Activated naive CD8-positive, alpha-beta T cell treated with anti-CD3 and anti-CD28 coated beads, Interleukin-2, amount 50 U/mL, for 16 hours (primary cell): ENCODE measurements at regions not wholly inside any gene's neighbourhood (a gene's known extent, or its start where the extent isn't known, plus 50 kb on each side); places are given as distances from the start of the nearest gene placed in this dataset.

Source experiments
- DNase-seq: peaks from one replicate; pipeline ENCODE4 v3.0.0-alpha.2; 2020; ENCODE audit warnings: low read depth, low spot score

GRCh38 chr2:134167015-134167414 lies 86.9 kb upstream of the MGAT5 start:
- no peak for DNase-seq

DNA sequence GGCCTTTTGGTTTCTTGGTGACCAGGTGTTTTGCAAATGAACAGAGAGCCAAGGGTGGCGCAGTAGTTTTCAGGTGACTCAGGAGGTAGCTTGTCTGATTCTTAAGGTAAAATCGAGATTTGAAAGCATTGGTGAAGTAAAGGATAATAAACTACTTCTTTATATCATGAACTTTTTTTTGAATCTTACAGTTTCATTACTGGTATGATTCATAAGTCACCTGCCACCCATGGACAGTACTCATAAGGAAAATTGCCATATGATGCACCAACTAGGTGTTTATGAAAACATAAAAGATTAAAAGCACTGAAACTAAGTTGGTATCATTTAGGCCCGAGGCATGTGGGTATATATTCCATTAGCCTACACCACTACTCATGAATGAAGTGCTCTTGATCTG lies 84.1 kb upstream of the MGAT5 start:
- DNase-seq = no peak

GRCh38 chr2:134170294-134170693 lies 83.6 kb upstream of the MGAT5 start:
- DNase-seq = no peak

DNA sequence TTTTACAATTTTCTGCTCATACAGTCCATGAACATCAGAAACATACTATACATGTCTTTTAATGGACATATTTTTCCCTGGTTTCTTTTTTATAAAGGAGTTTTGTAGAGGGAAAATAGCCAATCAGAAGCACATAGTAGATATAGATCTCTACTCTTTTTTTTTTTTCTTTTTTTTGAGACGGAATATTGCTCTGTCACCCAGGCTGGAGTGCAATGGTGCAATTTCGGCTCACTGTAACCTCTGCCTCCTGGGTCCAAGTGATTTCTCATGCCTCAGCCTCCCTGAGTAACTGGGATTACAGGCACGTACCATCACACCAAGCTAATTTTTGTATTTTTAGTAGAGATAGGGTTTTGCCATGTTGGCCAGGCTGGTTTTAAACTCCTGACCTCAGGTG lies 83.2 kb upstream of the MGAT5 start:
- DNase-seq = no peak

DNA sequence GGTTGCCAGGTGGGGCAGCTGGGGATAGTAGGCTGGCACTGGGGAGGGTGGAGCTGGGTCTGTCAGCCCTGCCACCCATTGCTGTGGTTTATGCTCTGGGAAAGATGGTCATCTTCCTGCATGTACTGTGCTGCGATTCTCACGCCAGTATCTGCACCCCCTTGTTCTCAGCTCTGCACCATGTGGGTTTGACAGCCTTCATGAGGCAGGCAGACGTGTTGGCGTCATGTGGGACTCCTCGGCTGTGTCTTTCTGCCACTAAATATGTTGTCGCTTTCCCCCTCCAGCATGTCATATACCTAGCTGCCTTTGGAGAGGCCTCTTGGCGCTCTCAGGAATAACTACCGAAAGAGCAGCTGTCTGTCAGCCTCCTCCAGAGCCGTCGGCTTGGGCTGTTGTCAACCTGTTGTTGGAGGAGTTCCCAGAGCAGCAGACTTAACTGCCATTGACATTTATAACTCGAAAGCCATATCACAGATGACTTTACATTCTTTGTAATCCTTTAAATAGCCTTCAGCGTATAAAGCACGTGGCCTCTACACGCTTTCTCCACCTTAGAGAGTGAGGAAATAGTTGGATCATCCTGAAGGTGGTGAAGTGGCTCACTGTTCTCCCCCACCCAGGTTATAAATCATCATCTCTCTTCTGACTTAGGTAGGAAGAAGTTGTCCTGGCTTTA lies 80.4 kb upstream of the MGAT5 start:
- no peak for DNase-seq

DNA sequence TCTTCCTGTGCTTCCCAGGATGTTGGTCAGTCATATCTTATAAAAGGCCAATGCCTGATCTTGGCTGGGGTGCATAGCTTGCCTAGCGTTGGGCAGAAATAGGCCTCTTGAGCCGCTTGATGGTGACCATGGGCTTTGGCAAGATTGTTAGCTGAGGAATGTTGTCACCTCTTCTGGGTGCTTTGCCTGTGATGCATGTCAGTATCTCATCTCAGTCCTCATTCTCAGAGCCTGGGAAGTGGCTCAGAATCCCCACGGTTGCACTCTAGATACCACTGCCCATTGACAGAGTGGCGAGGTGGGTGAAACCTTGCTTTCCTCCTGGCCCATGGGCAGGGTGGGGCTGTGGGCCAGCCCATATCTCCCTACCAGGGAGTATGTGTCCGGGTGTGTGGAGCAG lies 79.2 kb upstream of the MGAT5 start:
- no peak for DNase-seq

DNA sequence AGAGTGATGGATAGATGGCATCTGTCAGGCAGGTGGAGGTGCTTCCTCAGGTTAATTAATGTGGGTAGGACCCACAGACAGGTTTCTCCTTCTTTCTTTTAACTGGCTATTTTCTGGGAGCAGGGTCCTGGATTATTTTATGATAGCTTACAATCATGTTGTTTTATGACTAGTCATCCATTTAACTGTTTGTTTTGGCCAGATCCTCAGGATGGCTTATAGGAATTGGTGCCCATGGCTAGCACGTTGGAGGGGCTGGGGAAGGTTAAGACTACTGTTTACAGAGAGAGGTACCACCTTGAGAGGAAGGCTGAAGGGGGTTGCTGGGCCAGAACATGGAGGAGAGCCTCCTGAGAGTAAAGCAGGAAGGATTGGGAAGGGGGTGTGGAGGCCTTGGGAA lies 78.0 kb upstream of the MGAT5 start:
- DNase-seq = no peak

DNA sequence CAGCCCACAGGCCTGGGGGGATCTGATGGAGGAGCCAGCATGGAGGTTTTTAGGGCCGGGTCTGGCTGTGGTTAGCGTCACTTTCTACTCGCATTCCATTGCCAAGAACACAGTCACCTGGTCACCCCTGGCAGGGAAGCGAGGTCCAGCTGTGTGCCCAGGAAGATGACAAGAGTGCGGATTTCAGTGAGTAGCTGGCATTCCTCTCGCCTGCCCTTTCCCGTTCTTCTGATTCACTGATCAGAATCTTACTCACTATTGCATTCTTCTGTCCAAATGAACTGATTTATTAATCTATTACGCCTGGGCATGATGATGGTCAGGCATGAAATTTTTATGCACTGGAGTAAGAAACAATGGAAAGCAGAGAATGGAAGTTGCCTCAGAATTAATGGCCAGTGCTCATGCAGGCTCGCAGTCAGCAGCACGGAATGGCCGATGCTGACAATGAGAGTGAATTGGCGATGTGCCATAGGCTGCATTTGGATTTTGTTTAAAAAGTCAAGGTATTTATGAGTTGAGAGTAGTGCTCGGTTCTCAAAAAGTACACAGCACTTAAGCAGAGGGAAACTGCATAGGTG lies 76.4 kb upstream of the MGAT5 start:
- no peak for DNase-seq

DNA sequence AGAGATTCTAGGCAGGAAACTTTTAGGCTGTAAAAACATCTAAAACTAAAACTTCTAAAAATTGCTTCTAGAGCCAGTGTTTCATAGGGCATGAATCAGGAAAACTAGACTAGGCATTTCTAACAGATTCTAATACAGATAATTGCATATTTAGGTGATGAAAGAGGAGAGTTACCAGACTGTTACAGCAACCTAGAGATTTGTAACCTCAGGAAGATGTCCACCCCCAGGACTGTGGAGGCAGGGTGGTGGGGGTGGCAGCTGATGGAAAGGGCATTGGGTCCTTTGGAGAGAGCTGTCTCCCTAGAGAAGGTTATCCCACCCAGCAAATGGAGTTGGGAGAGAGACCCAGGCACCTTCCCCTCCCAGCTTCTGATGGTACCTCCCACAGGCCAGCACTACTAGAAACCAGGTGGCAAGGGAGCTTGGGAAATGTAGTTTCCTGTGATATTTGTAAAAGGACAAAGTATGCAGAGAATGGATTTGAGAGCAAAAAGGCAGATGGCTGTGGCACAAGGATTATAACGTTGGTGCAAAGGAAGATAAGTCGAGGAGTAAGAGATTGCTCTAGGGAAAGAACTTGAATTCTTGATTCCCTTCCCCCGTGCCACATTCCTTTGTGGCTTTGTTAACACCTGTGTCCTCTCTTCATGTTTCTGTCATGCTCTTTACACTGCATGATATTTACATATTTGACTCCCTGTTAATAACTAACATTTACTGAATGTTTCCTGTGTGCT lies 75.6 kb upstream of the MGAT5 start:
- DNase-seq = no peak

- DNase-seq = no peak
Measured at GRCh38 chr2:134181219-134181618, 72.7 kb upstream of the MGAT5 start.

- no peak for DNase-seq
Measured at GRCh38 chr2:134183679-134184078, 70.2 kb upstream of the MGAT5 start.

- DNase-seq = no peak
Measured at GRCh38 chr2:134185639-134186038, 68.2 kb upstream of the MGAT5 start.

DNA sequence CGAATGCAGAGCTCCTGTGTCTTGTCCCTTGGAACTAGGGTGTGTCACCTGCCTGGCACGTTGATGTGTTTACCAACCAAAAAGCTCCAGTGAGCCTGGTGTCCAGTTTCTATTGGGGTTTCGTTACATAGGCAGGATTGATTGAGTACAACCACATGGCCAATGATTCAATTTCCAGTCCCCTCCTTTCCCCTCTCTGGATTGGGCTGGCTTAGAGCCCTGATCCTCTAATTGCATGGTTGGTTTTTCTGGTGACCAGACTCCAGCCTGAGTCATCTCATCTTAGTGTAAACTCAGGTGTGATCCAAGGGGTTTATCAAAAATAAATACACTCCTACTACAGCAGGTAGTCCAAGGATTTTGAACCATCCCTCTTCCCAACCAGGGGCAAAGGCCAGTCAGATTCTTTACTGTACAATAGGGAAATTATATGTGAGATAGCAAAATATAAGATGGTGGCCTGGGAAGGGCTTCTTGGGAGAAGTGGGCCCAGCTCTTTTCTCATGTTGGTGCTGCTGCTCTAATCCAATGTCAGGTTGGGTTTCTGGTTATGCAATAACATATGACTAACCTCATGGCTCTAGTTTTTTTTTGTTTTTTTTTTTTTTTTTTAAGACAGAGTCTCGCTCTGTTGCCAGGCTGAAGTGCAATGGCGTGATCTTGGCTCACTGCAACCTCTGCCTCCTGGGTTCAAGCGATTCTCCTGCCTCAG lies 64.7 kb upstream of the MGAT5 start:
- DNase-seq = no peak

DNA sequence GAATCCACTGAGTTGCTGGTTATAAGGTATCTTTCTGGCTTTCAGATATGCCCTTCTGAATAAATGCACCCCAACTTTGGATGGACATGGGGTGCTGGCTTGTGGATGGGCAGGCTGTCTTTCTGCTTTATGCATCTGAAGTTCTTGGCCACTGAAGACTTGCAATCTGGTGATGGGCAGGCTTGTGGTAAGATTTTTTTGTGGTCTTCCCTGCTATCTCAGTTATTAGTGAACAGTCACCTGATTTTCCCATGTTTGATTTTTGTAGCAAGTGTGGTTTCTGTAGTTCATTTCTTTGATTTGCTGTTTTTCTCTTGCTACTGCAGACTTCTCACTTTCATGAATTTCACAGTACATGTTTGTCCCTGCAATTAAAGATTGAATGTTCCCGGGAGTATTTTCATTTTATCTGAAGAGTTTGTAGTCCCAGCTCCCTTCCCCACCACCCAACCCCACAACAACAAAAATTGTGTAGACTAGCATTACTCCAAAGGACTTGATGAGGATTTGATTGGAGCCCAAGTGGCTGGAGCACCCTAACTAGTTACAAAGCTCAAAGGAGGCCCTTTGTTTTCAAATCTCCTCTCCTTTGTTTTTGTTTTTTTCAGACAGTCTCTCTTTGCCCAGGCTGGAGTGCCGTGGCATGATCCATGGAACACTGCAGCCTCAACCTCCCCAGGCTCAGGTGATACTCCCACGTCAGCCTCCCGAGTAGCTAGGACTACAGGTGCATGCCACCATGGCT lies 63.6 kb upstream of the MGAT5 start:
- no peak for DNase-seq

DNA sequence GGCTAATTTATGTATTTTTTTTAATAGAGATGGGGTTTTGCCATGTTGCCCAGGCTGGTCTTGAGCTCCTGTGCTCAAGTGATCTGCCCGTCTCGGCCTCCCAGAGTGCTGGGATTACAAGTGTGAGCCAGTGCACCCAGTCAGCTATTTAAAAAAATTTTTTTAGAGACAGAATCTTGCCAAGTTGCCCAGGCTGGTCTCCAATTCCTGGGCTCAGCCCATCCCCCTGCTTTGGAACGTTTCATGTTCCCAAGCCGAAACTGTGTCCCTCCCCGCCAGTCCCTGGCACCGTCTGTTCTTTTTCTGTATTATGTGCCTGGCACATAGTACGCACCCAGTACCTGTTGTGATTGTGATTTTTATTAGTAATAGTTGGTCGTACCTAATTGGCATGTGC lies 63.1 kb upstream of the MGAT5 start:
- no peak for DNase-seq

GRCh38 chr2:134191835-134192234 lies 62.0 kb upstream of the MGAT5 start:
- DNase-seq = no peak

DNA sequence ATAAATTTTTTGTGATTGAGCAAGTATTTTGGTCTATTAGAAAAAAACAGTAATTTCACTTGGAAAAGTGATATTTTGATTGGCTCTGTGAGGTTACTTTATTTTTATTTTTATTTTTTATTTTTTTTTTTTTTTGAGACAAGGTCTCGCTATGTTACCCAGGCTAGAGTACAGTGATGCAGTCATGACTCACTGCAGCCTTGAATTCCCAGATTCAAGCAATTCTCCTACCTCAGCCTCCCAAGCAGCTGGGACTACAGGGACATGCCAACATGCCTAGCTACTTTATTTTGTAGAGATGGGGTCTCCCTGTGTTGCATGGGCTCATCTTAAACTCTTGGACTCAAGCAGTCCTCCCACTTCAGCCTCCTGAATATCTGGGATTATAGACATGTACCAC lies 60.9 kb upstream of the MGAT5 start:
- DNase-seq = no peak

DNA sequence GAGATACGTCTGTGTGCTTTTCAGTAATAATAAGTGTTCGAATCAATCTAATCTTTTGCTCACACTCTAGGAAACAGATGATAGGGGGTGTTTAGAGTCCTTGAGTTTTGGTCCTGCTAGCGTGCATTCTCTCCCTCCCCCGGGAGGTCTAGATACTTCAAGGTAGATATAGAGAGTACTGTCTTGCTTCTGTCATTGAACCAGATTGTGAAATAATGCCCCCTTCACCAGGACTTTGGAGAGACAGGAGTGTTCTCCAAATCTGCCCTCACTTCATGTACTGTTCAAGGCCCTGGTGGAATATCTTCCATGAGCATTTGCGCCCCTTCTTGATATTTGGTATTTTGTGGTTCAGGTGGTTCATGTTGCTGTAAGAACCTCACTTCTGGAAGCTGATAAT lies 59.4 kb upstream of the MGAT5 start:
- no peak for DNase-seq

DNA sequence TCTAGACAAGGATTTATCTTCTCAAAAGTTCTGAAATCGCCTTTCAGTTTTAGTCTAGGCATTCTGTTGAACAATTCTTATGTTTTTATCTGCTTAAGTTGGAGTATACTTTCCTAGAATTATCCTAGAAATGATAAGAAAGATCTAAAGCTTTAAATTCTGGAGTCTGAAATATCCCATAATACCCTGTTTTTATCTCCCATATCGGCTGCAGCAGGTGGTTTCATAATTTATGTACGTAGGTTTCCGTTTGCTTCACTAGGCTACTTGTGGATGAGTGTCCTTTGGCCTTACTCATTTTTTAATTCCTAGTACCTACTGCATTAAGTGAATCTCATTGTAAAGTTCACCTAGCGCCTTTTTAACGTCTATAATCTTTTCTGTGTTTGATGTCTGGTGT lies 58.5 kb upstream of the MGAT5 start:
- no peak for DNase-seq

DNA sequence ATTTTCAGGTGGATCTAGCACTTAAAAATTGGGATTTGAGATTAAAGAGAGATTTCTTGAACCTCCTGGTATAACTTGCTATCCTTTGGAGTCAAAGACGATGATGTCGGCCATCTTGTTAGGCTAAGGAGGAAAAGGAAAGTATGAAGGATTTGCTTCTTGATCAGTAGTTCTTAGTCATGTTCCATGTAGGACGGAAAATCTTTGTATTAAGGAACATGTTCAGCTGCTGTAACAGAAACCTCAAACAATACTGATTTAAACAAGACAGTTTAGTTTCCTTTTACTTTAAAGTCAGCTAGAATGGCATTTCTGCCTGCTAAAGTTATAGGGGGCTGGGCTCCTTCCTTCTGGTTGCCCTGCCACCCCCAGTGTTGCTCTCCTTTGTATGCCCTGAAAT lies 56.4 kb upstream of the MGAT5 start:
- DNase-seq = no peak

GRCh38 chr2:134198006-134198634 lies 55.8 kb upstream of the MGAT5 start:
- no peak for DNase-seq
